Ishikawa (cell line): ENCODE measurements at regions not wholly inside any gene's neighbourhood (a gene's known extent, or its start where the extent isn't known, plus 50 kb on each side); places are given as distances from the start of the nearest gene placed in this dataset.

ENCODE experiments used
- CEBPB ChIP-seq: IDR thresholded peaks from 2 replicates; pipeline ENCODE4 v1.6.1; 2012
- CREB1 ChIP-seq: IDR thresholded peaks from 2 replicates; pipeline ENCODE4 v1.6.1; 2012; ENCODE audit warnings: low read depth
- EGR1 ChIP-seq: IDR thresholded peaks from 2 replicates; pipeline ENCODE4 v1.6.1; 2012
- EP300 ChIP-seq: IDR thresholded peaks from 2 replicates; pipeline ENCODE4 v1.6.1; 2012; ENCODE audit warnings: borderline replicate concordance
- FOXM1 ChIP-seq: IDR thresholded peaks from 2 replicates; pipeline ENCODE4 v1.6.1; 2012; ENCODE audit warnings: low read depth, borderline replicate concordance
- MAX ChIP-seq: IDR thresholded peaks from 2 replicates; pipeline ENCODE4 v1.6.1; 2012
- NFIC ChIP-seq: IDR thresholded peaks from 2 replicates; pipeline ENCODE4 v1.6.1; 2012
- RAD21 ChIP-seq: IDR thresholded peaks from 2 replicates; pipeline ENCODE4 v1.6.1; 2012; ENCODE audit warnings: low read depth
- REST ChIP-seq: IDR thresholded peaks from 2 replicates; pipeline ENCODE4 v1.6.1; 2012; ENCODE audit warnings: low read depth, mild to moderate bottlenecking
- TAF1 ChIP-seq: IDR thresholded peaks from 2 replicates; pipeline ENCODE4 v1.6.1; 2012; ENCODE audit warnings: low read depth, mild to moderate bottlenecking
- TCF12 ChIP-seq: IDR thresholded peaks from 2 replicates; pipeline ENCODE4 v1.6.1; 2012; ENCODE audit warnings: low read depth
- TEAD4 ChIP-seq: IDR thresholded peaks from 2 replicates; pipeline ENCODE4 v1.6.1; 2012
- USF1 ChIP-seq: IDR thresholded peaks from 2 replicates; pipeline ENCODE4 v1.6.1; 2012
- YY1 ChIP-seq: IDR thresholded peaks from 2 replicates; pipeline ENCODE4 v1.6.1; 2012; ENCODE audit warnings: low read depth
- ZBTB7A ChIP-seq: IDR thresholded peaks from 2 replicates; pipeline ENCODE4 v1.6.1; 2012; ENCODE audit warnings: low read depth

GRCh38 chr4:18881556-18881955 is 860.0 kb upstream of the LCORL start:
- TF ChIP-seq MAX = no peak
- no peak for TF ChIP-seq FOXM1
- no peak for TF ChIP-seq TEAD4
- TF ChIP-seq CREB1 = no peak
- no peak for TF ChIP-seq CEBPB
- TF ChIP-seq EP300 = no peak
- no peak for TF ChIP-seq EGR1
- TF ChIP-seq YY1 = no peak
- TF ChIP-seq USF1 = no peak
- no peak for TF ChIP-seq RAD21
- no peak for TF ChIP-seq TCF12

GRCh38 chr4:18880871-18881270 is 859.3 kb upstream of the LCORL start:
- no peak for TF ChIP-seq REST
- no peak for TF ChIP-seq CREB1
- TF ChIP-seq NFIC = no peak
- TF ChIP-seq CEBPB = no peak
- TF ChIP-seq TCF12 = no peak
- no peak for TF ChIP-seq TAF1
- no peak for TF ChIP-seq FOXM1
- TF ChIP-seq EP300 = no peak
- no peak for TF ChIP-seq ZBTB7A
- no peak for TF ChIP-seq YY1
- no peak for TF ChIP-seq RAD21
- TF ChIP-seq USF1 = no peak
- TF ChIP-seq TEAD4 = no peak
- TF ChIP-seq MAX = no peak
- no peak for TF ChIP-seq EGR1

- TF ChIP-seq ZBTB7A = no peak
- no peak for TF ChIP-seq YY1
These were observed 857.0 kb upstream of the LCORL start for GRCh38 chr4:18878561-18878960.

GRCh38 chr4:18869166-18869565 is 847.6 kb upstream of the LCORL start:
- TF ChIP-seq EP300 (no peak), USF1 (no peak), TCF12 (no peak), TEAD4 (no peak), EGR1 (no peak), ZBTB7A (no peak), CREB1 (no peak), RAD21 (no peak), REST (no peak), MAX (no peak), CEBPB (no peak), TAF1 (no peak), NFIC (no peak), FOXM1 (no peak)

GRCh38 chr4:18860836-18861530 is 839.4 kb upstream of the LCORL start:
- no peak for TF ChIP-seq ZBTB7A
- no peak for TF ChIP-seq TEAD4
- TF ChIP-seq YY1 = no peak
- no peak for TF ChIP-seq EGR1
- no peak for TF ChIP-seq TCF12
- no peak for TF ChIP-seq RAD21
- TF ChIP-seq EP300 = no peak
- TF ChIP-seq REST = no peak
- no peak for TF ChIP-seq CEBPB
- no peak for TF ChIP-seq MAX
- no peak for TF ChIP-seq TAF1
- TF ChIP-seq FOXM1 = no peak
- no peak for TF ChIP-seq NFIC
- TF ChIP-seq USF1 = no peak
- TF ChIP-seq CREB1 = no peak
